ENCODE measurements at regions not wholly inside any gene's neighbourhood (a gene's known extent, or its start where the extent isn't known, plus 50 kb on each side); places are given as distances from the start of the nearest gene placed in this dataset.

GRCh38 chr13:78468621-78469020, 134.7 kb downstream of the POU4F1 start:
- dilution Hi-C loops (cut with MboI; ENCODE audit: extremely low pct_ligation_motif_present, low sequenced_read_pairs) (no loop called here), intact Hi-C loops (cut with micrococcal nuclease) (no loop called here)
- Histone ChIP-seq H3K27me3 (ENCODE audit: control insufficient read depth in 2 of 2, insufficient read depth in 2 of 2, low read length in 2 of 2) (no peaks in the 10 kb centered on the region), H3K9me3 (replicated peaks; ENCODE audit: control insufficient read depth, insufficient read depth, low read length) (no peaks in the 10 kb centered on the region), H3K4me3 (replicated peaks in 1 of 3; ENCODE audit: insufficient read depth in 1 of 3, low read depth in 1 of 3, low read length in 3 of 3) (no peak overlapping the region), H3K4me2 (ENCODE audit: insufficient read depth, low read length) (no peak overlapping the region), H3K9me1 (replicated peaks; ENCODE audit: control insufficient read depth, extremely low read depth, insufficient read depth, low read length) (no peaks in the 10 kb centered on the region), H3K79me2 (ENCODE audit: control insufficient read depth, insufficient read depth, low read length) (no peaks in the 10 kb centered on the region), H4K20me1 (replicated peaks; ENCODE audit: control insufficient read depth, extremely low read depth, insufficient read depth, low read length) (no peaks in the 10 kb centered on the region), H2AFZ (ENCODE audit: low read depth, low read length) (no peak overlapping the region), H3K36me3 (ENCODE audit: control insufficient read depth in 2 of 2, extremely low read depth in 1 of 2, insufficient read depth in 2 of 2, low read length in 2 of 2) (no peaks in the 10 kb centered on the region), H3K27ac (ENCODE audit: insufficient read depth, low read depth, low read length) (no peak overlapping the region), H3K4me1 (ENCODE audit: control insufficient read depth, extremely low read depth, insufficient read depth, low read length) (no peaks in the 10 kb centered on the region), H3K9ac (replicated peaks; ENCODE audit: extremely low read depth, insufficient read depth, low read length) (no peak overlapping the region)
- DNase-seq (ENCODE audit: low read depth, low spot score) (no peak), FAIRE-seq (no peak)
- BruUV-seq (replicated peaks): no TSS peak
- TF ChIP-seq CTCF (IDR thresholded peaks at IDR 0.05; ENCODE audit: extremely low read depth in 1 of 2, insufficient read depth in 1 of 2, low read depth in 1 of 2, low read length in 2 of 2): no peak
- TF ChIP-seq POLR2AphosphoS5 (IDR thresholded peaks at IDR 0.05; ENCODE audit: insufficient read depth, low read depth, low read length): no peak
- TF ChIP-seq MAX (IDR thresholded peaks at IDR 0.05; ENCODE audit: insufficient read depth, insufficient read length): no peak
- no peak for TF ChIP-seq FOS (IDR thresholded peaks at IDR 0.05; ENCODE audit: borderline replicate concordance, insufficient read depth, low read length)
- no peak for TF ChIP-seq EZH2 (IDR thresholded peaks at IDR 0.05; ENCODE audit: borderline replicate concordance, low read depth, low read length, severe bottlenecking)
- TF ChIP-seq MYC (IDR thresholded peaks at IDR 0.05; ENCODE audit: low read depth, low read length): no peak
- no peak for TF ChIP-seq GATA2 (IDR thresholded peaks at IDR 0.05; ENCODE audit: insufficient read depth, insufficient read length, low read depth, low read length)
- no peak for TF ChIP-seq POLR2A (IDR thresholded peaks at IDR 0.05; ENCODE audit: low read depth, low read length)
- no peak for TF ChIP-seq JUN (IDR thresholded peaks at IDR 0.05; ENCODE audit: borderline replicate concordance, insufficient read depth, insufficient read length, low read depth)
- ChIA-PET CTCF (interaction anchor here (1.0 kb wide), 1 partner anchor 227 kb away, joined by 3 read pairs; no protein-coding TSS in a partner anchor), POLR2A (no interaction called here)
